Small intestine (tissue), 7 donors: ENCODE measurements at regions not wholly inside any gene's neighbourhood (a gene's known extent, or its start where the extent isn't known, plus 50 kb on each side); places are given as distances from the start of the nearest gene placed in this dataset.

Source experiments
- DNase-seq, 2 donors: peaks; one replicate each; pipeline versions ENCODE4 v3.0.0 to v3.0.0-alpha.2; 2013
- FAIRE-seq: peaks from 2 replicates; lab custom pipeline; 2012; peaks lifted over from hg19 to GRCh38; lab: Jason Lieb, UNC
- H3K27ac ChIP-seq, 3 donors: one replicate each; pipeline ENCODE4 v1.5.1; 2013; ENCODE audit warnings: low read length in 2 of 3, mild to moderate bottlenecking in 2 of 3, control low read depth in 1 of 3, inconsistent platforms in 1 of 3, low read depth in 1 of 3, moderate library complexity in 1 of 3
- H3K27me3 ChIP-seq, 3 donors: one replicate each; pipeline ENCODE4 v1.6.1; 2013; ENCODE audit warnings: low read length in 3 of 3, inconsistent platforms in 1 of 3; ENCODE audit not compliant: control insufficient read depth in 3 of 3, insufficient read depth in 3 of 3
- H3K36me3 ChIP-seq, 3 donors: one replicate each; pipeline ENCODE4 v1.6.1; 2013; ENCODE audit warnings: low read length in 3 of 3, inconsistent platforms in 1 of 3, low read depth in 1 of 3, mild to moderate bottlenecking in 1 of 3, moderate library complexity in 1 of 3; ENCODE audit not compliant: control insufficient read depth in 3 of 3, insufficient read depth in 2 of 3
- H3K4me1 ChIP-seq, 3 donors: one replicate each; pipeline ENCODE4 v1.6.1; 2013; ENCODE audit warnings: low read length in 2 of 3, inconsistent platforms in 1 of 3, low read depth in 1 of 3, mild to moderate bottlenecking in 1 of 3, moderate library complexity in 1 of 3; ENCODE audit not compliant: control insufficient read depth in 3 of 3, insufficient read depth in 2 of 3
- H3K4me3 ChIP-seq, 3 donors: one replicate each; pipeline ENCODE4 v1.5.1; 2013; ENCODE audit warnings: low read length in 3 of 3, control low read depth in 1 of 3, inconsistent platforms in 1 of 3, low read depth in 1 of 3, mild to moderate bottlenecking in 1 of 3, moderate library complexity in 1 of 3
- H3K9me3 ChIP-seq, 2 donors: one replicate each; pipeline ENCODE4 v1.6.1; 2013; ENCODE audit warnings: low read depth in 1 of 2, low read length in 1 of 2; ENCODE audit not compliant: control insufficient read depth in 2 of 2, insufficient read depth in 1 of 2
- WGBS, 3 donors: extraction: QIAGEN DNeasy Blood & Tissue Kit; methylation state at CpG; one replicate each; pipeline ENCODE4 v1.1.7; 2013; 5-methylcytosine and 5-hydroxymethylcytosine counted together
- donor health status: healthy with polysubstance abuse.
- donor health status: control.
- donor health status: control.
- donor health status: Bipolar disorder and iron deficiency.
- donor health status: healthy.

DNA sequence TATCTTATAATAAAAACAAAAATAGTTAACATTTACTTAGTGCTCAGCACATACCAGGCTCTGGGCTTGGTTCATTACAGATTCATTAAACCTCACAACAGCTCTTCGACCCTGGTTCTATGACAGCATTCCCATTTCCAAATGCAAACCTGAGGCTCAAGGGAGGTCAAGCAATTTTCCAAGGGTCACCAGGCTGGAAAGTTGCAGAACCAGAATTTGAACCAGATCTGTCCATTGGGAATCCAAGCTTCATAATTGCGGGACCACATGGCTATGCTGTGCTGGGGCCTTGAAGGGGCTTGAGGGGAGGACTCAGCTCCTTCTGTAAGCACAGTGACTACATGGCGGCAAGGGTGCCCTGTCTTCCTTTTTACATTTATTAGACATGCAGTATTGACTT is 197.3 kb upstream of the LNX1 start:
- Histone ChIP-seq H3K27me3 (no peaks in the 10 kb centered on the region), H3K36me3 (no peaks in the 10 kb centered on the region), H3K9me3 (no peaks in the 10 kb centered on the region), H3K27ac (no peak overlapping the region), H3K4me3 (no peak overlapping the region), H3K4me1 (no peaks in the 10 kb centered on the region)
- FAIRE-seq: no peak
- DNase-seq: no peak
- WGBS, 3 donors: 90 to 91% (median 91%) methylated on average over 3 of the region's 3 CpGs

DNA sequence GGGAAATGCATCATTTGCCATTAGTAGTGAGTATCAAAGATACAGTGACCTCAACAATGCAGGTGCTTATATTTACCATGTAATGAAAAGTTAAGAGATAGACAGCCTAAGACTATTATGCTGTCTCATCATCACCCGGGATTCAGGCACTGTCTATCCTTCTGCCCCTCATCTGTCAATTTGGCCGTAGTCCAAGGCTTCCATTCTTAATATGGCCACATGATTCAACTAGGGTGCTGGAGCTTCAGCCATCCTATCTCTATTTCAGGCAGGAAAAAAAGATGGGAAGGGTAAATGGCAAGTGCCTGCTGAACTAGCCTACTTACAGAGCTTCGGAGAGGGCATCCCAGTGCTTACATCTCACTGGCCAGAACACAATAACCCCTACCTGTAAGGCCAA is 196.7 kb upstream of the LNX1 start:
- DNase-seq: no peak
- no peak for FAIRE-seq

DNA sequence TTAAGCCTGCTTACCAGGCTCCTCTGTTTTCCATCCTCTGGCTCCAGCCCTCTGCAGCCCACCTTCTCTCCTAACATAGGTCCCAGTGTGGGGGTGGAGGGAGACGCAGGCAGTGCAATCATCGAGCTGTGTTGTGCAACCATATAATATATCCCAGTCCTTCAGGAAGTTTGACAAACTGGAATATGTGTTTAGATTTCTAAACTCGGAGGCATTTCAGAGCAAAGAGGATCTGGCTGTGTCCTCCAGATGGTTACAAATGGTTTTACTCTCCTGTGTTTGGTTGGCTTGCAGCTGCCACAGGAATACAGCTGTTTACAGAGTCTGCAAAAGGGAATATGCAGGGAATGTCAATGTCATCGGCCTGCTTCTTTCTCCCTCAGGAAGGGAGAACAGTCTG is 195.3 kb upstream of the LNX1 start:
- Histone ChIP-seq H3K27ac (peak overlapping the region in 1 of 3 donors; percentile 11), H3K9me3 (no peaks in the 10 kb centered on the region), H3K4me3 (no peak overlapping the region), H3K27me3 (no peaks in the 10 kb centered on the region), H3K36me3 (no peaks in the 10 kb centered on the region), H3K4me1 (no peaks in the 10 kb centered on the region)
- DNase-seq: peak; percentile 4 to 20
- no peak for FAIRE-seq
- WGBS, 3 donors: 60 to 87% (median 67%) methylated on average over 4 of the region's 4 CpGs

More for the DNA sequence above, 196.7 kb upstream of the LNX1 start:
- no peaks in the 10 kb centered on the region for H3K4me1 ChIP-seq
- no peak overlapping the region for H3K27ac ChIP-seq
- no peak overlapping the region for H3K4me3 ChIP-seq
- no peaks in the 10 kb centered on the region for H3K27me3 ChIP-seq
- H3K36me3 ChIP-seq: no peaks in the 10 kb centered on the region
- 76 to 87% (median 84%) methylated on average over 3 of the region's 3 CpGs for WGBS, 3 donors
- H3K9me3 ChIP-seq: no peaks in the 10 kb centered on the region

DNA sequence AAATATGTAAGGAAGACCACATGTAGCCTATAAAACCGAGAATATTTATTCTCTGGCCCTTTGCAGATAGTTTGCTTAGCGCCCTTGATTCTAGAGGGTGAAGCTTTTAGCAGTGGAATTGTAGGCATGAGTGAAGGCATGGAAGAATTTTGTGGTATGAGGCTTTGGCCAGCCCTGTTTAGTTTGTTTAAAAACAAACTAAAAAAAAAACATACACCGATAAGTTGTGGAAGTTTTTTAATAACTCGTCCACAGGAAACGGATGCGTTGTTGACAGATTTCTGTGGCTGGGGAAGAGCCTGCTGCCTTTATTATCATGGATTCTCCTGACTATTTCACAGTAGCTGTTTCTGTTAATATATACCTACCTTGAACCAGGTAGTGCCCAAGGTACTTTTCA is 194.7 kb upstream of the LNX1 start:
- H3K4me3 ChIP-seq: no peak overlapping the region
- no peaks in the 10 kb centered on the region for H3K36me3 ChIP-seq
- peak overlapping the region in 1 of 3 donors; percentile 11 for H3K27ac ChIP-seq
- H3K27me3 ChIP-seq: no peaks in the 10 kb centered on the region
- H3K4me1 ChIP-seq: no peaks in the 10 kb centered on the region
- FAIRE-seq (no peak), DNase-seq (no peak)
- H3K9me3 ChIP-seq: no peaks in the 10 kb centered on the region
- 68 to 85% (median 82%) methylated on average over 6 of the region's 6 CpGs for WGBS, 3 donors

DNA sequence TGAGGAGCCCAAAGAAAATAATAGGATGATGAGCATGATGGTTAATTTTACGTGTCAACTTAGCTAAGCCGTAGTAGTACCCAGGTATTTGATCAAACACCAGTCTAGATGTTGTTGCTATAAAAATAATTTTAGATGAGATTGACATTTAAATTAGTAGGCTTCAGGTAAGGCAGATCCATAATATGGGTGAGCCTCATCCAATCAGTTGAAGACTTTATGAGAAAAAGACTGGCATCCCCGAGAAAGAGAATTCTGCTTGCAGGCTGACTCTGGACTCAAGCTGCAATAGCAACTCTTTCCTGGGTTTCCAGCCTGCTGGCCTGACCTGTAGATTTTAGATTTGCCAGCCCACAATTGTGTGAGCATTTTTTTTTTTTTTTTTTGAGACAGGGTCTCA is 192.8 kb upstream of the LNX1 start:
- Histone ChIP-seq H3K4me1 (no peaks in the 10 kb centered on the region), H3K4me3 (no peak overlapping the region), H3K27me3 (peaks cover 0 to 6% (median 0%) of the 10 kb centered on the region in 3 donors), H3K27ac (no peak overlapping the region), H3K36me3 (no peaks in the 10 kb centered on the region), H3K9me3 (no peaks in the 10 kb centered on the region)
- DNase-seq (no peak), FAIRE-seq (no peak)
- WGBS, 3 donors: 95 to 99% (median 98%) methylated on average over 3 of the region's 3 CpGs

GRCh38 chr4:53783208-53783859 is 192.0 kb upstream of the LNX1 start:
- FAIRE-seq: no peak
- Histone ChIP-seq H3K9me3 (no peaks in the 10 kb centered on the region), H3K36me3 (no peaks in the 10 kb centered on the region), H3K27me3 (peaks cover 0 to 6% (median 0%) of the 10 kb centered on the region in 3 donors), H3K4me3 (no peak overlapping the region), H3K4me1 (no peaks in the 10 kb centered on the region), H3K27ac (no peak overlapping the region)
- WGBS, 3 donors: 31 to 44% (median 43%) methylated on average over 1 of the region's 1 CpG
- no peak for DNase-seq

DNA sequence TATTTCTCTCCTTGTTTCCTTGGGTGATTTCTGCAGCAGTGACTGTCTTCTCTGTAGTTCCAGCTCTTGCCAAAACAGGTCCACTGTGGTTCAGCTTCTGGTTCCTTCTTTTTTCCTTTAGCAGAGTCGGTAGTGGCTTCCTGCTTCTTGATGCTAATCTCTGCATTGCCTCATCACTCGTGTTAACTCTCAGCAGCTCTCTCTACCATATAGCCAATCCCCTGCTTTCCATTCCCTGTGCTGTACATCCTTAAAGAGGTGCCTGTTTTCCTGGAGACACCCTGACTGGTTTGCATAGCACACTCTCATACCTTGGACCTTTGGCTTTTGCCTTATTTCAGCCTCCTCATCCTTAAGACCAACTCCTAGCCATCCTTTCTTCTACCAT is 191.2 kb upstream of the LNX1 start:
- Histone ChIP-seq H3K4me1 (no peaks in the 10 kb centered on the region), H3K4me3 (no peak overlapping the region), H3K27ac (peak overlapping the region in 1 of 3 donors; percentile 22), H3K9me3 (no peaks in the 10 kb centered on the region), H3K36me3 (no peaks in the 10 kb centered on the region), H3K27me3 (peaks cover 0 to 9% (median 0%) of the 10 kb centered on the region in 3 donors)
- DNase-seq (no peak), FAIRE-seq (no peak)
- WGBS, 3 donors: 22 to 41% (median 38%) methylated on average over 2 of the region's 2 CpGs

DNA sequence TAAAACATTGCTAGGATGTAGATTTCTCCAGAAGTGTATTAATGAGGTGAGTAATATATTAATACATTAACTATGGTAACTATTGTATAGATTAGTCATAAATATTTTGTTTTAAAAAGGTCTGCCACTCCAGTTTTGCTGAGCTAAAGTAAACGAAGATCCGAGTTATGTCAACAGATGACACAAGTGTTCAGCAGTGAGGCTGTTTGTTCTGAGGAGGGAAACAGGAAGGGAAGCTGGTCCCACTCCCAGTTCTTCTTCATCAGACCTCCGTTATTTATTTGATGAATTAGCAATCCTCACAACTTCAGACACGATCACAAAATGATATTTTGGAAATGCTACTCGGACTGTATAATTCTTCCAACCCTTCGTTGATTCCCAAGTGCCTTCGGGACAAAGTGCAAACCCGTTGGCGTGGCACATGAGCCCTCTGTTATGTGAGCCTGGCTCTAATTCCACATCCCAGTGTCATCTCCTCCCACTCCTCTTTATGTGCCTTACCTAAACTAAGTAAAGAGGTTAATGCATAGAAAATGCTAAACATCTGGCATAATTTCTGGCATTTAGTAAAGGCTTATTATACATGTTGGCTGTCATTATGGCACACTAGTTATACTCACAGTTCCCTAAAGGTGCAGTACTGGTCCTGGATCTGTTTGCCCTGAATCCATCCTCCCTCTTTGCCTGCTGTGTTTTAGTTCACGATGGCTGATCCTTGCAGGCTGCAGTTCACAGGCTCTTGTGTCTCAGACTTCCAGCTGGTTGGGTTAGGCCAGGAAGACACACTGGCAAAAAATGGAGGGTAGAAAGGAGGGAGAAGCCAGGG is 190.6 kb upstream of the LNX1 start:
- Histone ChIP-seq H3K9me3 (no peaks in the 10 kb centered on the region), H3K4me3 (no peak overlapping the region), H3K36me3 (no peaks in the 10 kb centered on the region), H3K27ac (peak overlapping the region in 1 of 3 donors; percentile 22), H3K4me1 (no peaks in the 10 kb centered on the region), H3K27me3 (peaks cover 0 to 9% (median 0%) of the 10 kb centered on the region in 3 donors)
- peak in 1 of 2 donors; percentile 14 for DNase-seq
- FAIRE-seq: no peak
- WGBS, 3 donors: 36 to 38% (median 37%) methylated on average over 10 of the region's 10 CpGs
